Astrocyte (in vitro differentiated cells and primary cell): ENCODE measurements at regions not wholly inside any gene's neighbourhood (a gene's known extent, or its start where the extent isn't known, plus 50 kb on each side); places are given as distances from the start of the nearest gene placed in this dataset.

Experiments used
- EZH2 ChIP-seq: IDR thresholded peaks from 2 replicates; pipeline ENCODE4 v1.6.1; 2012; ENCODE audit warnings: mild to moderate bottlenecking, low read length, inconsistent platforms; ENCODE audit not compliant: insufficient read depth
- TF ChIP-seq, protein P1 (sequence below): IDR thresholded peaks from 2 replicates; pipeline ENCODE4 v1.5.1; 2011; ENCODE audit warnings: low read depth, mild to moderate bottlenecking, inconsistent platforms, low read length, moderate library complexity; ENCODE audit not compliant: insufficient read depth

DNA sequence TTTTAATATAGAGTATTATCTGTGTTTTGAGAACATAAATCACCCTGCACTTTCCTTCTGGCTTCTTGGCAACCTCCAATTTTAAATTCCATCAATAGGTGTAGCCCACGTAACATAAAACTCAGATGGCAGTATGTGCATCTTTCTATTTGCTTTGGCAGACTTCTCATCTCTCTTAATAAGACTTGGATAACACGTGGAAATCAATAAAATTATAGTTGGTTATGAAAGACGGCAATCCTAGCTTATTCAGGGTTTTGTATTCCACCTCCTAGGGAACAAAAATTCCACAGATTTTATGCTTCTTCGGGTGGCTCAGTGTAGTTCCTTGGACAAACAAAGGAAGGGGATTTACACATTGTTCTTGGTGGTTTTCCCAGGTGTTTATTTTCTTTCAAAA, 299.3 kb downstream of the RND3 start:
- TF ChIP-seq, protein P1, sequence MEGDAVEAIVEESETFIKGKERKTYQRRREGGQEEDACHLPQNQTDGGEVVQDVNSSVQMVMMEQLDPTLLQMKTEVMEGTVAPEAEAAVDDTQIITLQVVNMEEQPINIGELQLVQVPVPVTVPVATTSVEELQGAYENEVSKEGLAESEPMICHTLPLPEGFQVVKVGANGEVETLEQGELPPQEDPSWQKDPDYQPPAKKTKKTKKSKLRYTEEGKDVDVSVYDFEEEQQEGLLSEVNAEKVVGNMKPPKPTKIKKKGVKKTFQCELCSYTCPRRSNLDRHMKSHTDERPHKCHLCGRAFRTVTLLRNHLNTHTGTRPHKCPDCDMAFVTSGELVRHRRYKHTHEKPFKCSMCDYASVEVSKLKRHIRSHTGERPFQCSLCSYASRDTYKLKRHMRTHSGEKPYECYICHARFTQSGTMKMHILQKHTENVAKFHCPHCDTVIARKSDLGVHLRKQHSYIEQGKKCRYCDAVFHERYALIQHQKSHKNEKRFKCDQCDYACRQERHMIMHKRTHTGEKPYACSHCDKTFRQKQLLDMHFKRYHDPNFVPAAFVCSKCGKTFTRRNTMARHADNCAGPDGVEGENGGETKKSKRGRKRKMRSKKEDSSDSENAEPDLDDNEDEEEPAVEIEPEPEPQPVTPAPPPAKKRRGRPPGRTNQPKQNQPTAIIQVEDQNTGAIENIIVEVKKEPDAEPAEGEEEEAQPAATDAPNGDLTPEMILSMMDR, result no peak
- no peak for TF ChIP-seq EZH2
